ENCODE measurements at regions not wholly inside any gene's neighbourhood (a gene's known extent, or its start where the extent isn't known, plus 50 kb on each side); places are given as distances from the start of the nearest gene placed in this dataset.

DNA sequence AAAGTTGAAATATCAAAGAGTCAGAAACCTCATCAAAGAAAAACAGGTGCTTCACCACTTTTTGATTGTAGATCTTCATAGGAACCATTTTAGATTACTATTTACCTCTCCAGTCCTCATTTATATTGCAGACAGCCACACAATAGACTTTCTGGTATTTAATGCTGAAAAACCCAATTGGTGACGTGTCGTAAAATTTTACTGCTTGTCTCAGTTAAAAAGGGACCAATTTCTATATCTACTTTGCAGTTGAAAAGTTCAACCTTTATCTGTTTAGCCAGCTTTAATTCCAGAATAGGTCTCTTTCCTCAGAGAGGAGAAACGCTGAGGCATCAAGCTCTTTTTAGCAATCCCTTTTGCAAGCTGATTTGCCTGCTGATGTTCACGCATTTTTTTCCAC, 1722.4 kb downstream of the PLA2G4A start:
- no peak for ATAC-seq

More for the DNA sequence above, 1722.4 kb downstream of the PLA2G4A start:
- Histone ChIP-seq H3K9me2 (ENCODE audit: insufficient read depth) (no peaks in the 10 kb centered on the region), H3K36me3 (ENCODE audit: insufficient read depth) (no peaks in the 10 kb centered on the region), H3K27me3 (ENCODE audit: insufficient read depth) (no peaks in the 10 kb centered on the region), H2AFZ (peak overlapping the region; percentile 35; the same call in 1 of the 2 replicates), H3K4me2 (no peak overlapping the region), H3F3A (replicated peaks; ENCODE audit: low read depth) (no peaks in the 10 kb centered on the region), H4K20me1 (replicated peaks; ENCODE audit: insufficient read depth) (no peaks in the 10 kb centered on the region), H3K79me2 (replicated peaks; ENCODE audit: insufficient read depth) (no peaks in the 10 kb centered on the region), H3K27ac (ENCODE audit: low read depth) (no peak overlapping the region), H3K4me1 (ENCODE audit: insufficient read depth) (no peaks in the 10 kb centered on the region), H3K4me3 (no peak overlapping the region)
- Mint-ChIP-seq H3K4me3 (no peak overlapping the region), H3K4me1 (no peaks in the 10 kb centered on the region; the same call in 2 of the 3 replicates), H3K36me3 (ENCODE audit: low read depth) (no peaks in the 10 kb centered on the region), H3K27me3 (ENCODE audit: insufficient read depth, low read depth, poor library complexity) (no peaks in the 10 kb centered on the region), H3K27ac (peak overlapping the region; percentile 9; the same call in 1 of the 2 replicates), H3K9me3 (no peaks in the 10 kb centered on the region)
- no peak for DNase-seq (ENCODE audit: low spot score)
- no peak for TF ChIP-seq ZNF462 (CRISPR knock-in tag; IDR thresholded peaks at IDR 0.05)
- no peak for TF ChIP-seq ETS1 (IDR thresholded peaks at IDR 0.05)
- no peak for TF ChIP-seq JUNB (IDR thresholded peaks at IDR 0.05; ENCODE audit: unreplicated experiment)
- no peak for TF ChIP-seq CREB1 (CRISPR knock-in tag; IDR thresholded peaks at IDR 0.05; ENCODE audit: low read depth)
- no peak for TF ChIP-seq POLR2AphosphoS5 (IDR thresholded peaks at IDR 0.05; ENCODE audit: low read depth)
- TF ChIP-seq NANOG (IDR thresholded peaks at IDR 0.05; ENCODE audit: borderline replicate concordance) = no peak
- TF ChIP-seq ZNF331 (CRISPR knock-in tag; IDR thresholded peaks at IDR 0.05; ENCODE audit: low read depth) = no peak
- no peak for TF ChIP-seq EZH2phosphoT487 (IDR thresholded peaks at IDR 0.05; ENCODE audit: unreplicated experiment)
- no peak for TF ChIP-seq ZNF114 (CRISPR knock-in tag; IDR thresholded peaks at IDR 0.05)
- TF ChIP-seq CTCF (conservative IDR thresholded peaks at IDR 0.05; ENCODE audit: low read depth in 2 of 2) = no peak
- no peak for TF ChIP-seq STAT1 (IDR thresholded peaks at IDR 0.05; ENCODE audit: unreplicated experiment)
- TF ChIP-seq EZH2 (IDR thresholded peaks at IDR 0.05; ENCODE audit: low read depth, unreplicated experiment) = no peak
- TF ChIP-seq, protein P1, sequence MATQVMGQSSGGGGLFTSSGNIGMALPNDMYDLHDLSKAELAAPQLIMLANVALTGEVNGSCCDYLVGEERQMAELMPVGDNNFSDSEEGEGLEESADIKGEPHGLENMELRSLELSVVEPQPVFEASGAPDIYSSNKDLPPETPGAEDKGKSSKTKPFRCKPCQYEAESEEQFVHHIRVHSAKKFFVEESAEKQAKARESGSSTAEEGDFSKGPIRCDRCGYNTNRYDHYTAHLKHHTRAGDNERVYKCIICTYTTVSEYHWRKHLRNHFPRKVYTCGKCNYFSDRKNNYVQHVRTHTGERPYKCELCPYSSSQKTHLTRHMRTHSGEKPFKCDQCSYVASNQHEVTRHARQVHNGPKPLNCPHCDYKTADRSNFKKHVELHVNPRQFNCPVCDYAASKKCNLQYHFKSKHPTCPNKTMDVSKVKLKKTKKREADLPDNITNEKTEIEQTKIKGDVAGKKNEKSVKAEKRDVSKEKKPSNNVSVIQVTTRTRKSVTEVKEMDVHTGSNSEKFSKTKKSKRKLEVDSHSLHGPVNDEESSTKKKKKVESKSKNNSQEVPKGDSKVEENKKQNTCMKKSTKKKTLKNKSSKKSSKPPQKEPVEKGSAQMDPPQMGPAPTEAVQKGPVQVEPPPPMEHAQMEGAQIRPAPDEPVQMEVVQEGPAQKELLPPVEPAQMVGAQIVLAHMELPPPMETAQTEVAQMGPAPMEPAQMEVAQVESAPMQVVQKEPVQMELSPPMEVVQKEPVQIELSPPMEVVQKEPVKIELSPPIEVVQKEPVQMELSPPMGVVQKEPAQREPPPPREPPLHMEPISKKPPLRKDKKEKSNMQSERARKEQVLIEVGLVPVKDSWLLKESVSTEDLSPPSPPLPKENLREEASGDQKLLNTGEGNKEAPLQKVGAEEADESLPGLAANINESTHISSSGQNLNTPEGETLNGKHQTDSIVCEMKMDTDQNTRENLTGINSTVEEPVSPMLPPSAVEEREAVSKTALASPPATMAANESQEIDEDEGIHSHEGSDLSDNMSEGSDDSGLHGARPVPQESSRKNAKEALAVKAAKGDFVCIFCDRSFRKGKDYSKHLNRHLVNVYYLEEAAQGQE (IDR thresholded peaks at IDR 0.05; ENCODE audit: unreplicated experiment) = no peak

All from GM23338 (cell line).